HUES64 (cell line): ENCODE measurements at regions not wholly inside any gene's neighbourhood (a gene's known extent, or its start where the extent isn't known, plus 50 kb on each side); places are given as distances from the start of the nearest gene placed in this dataset.
A peak's percentile ranks its signal among the peaks of the same experiment; 100 is the strongest.

Source experiments
- H3K27ac ChIP-seq: 2 replicates; pipeline ENCODE4 v1.7.0; 2013; ENCODE audit warnings: low read depth, low read length, inconsistent platforms
- H3K27me3 ChIP-seq: 2 replicates; pipeline ENCODE4 v1.6.1; 2013; ENCODE audit warnings: mild to moderate bottlenecking, low read length; ENCODE audit not compliant: insufficient read depth
- H3K36me3 ChIP-seq: 2 replicates; pipeline ENCODE4 v1.6.1; 2013; ENCODE audit warnings: mild to moderate bottlenecking, low read length; ENCODE audit not compliant: insufficient read depth
- H3K4me1 ChIP-seq: 2 replicates; pipeline ENCODE4 v1.6.1; 2013; ENCODE audit warnings: mild to moderate bottlenecking, low read length, moderate library complexity; ENCODE audit not compliant: insufficient read depth
- H3K4me3 ChIP-seq: 2 replicates; pipeline ENCODE4 v1.5.1; 2013; ENCODE audit warnings: mild to moderate bottlenecking, low read length, moderate library complexity
- H3K9ac ChIP-seq: 2 replicates; pipeline ENCODE4 v1.6.1; 2013; ENCODE audit warnings: mild to moderate bottlenecking, low read depth, low read length
- H3K9me3 ChIP-seq: 2 replicates; pipeline ENCODE4 v1.6.1; 2013; ENCODE audit warnings: low read depth, low read length; ENCODE audit not compliant: insufficient read depth
- WGBS: fragments of 150-250, 120-280 bp; methylation state at CpG from one replicate; pipeline ENCODE4 v1.1.7; 2013; ENCODE audit warnings: missing lambda C conversion rate; 5-methylcytosine and 5-hydroxymethylcytosine counted together

DNA sequence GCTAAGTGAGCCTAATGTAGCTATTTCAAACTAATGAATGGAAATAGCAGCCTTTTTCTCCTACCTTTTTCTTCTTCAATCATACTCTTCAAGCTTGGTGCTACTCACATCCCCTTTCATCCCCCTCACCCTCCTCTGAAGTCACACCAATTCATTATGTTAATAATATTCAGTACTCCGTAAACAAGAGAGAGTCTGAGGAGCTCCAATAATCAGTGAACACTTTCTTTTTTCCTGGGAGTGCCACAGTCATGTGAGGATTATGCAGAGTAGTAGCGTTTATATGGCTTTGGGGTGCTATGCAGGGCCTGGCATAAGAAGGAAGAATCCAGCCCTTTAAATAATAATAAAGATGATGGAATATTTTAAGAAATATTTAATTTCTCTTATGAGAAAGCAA, 354.3 kb upstream of the CTNND2 start:
- no peak overlapping the region for H3K4me3 ChIP-seq
- H3K9me3 ChIP-seq = no peaks in the 10 kb centered on the region
- WGBS = 92% methylated on average over 2 of the region's 2 CpGs
- no peaks in the 10 kb centered on the region for H3K4me1 ChIP-seq
- H3K36me3 ChIP-seq = no peaks in the 10 kb centered on the region
- no peak overlapping the region for H3K9ac ChIP-seq
- no peaks in the 10 kb centered on the region for H3K27me3 ChIP-seq
- no peak overlapping the region for H3K27ac ChIP-seq

- no peak overlapping the region for H3K27ac ChIP-seq
- H3K36me3 ChIP-seq = no peaks in the 10 kb centered on the region
- no peak overlapping the region for H3K9ac ChIP-seq
- 95% methylated on average over 2 of the region's 2 CpGs for WGBS
- no peaks in the 10 kb centered on the region for H3K9me3 ChIP-seq
- no peaks in the 10 kb centered on the region for H3K4me1 ChIP-seq
- no peak overlapping the region for H3K4me3 ChIP-seq
- H3K27me3 ChIP-seq = no peaks in the 10 kb centered on the region
Observed at GRCh38 chr5:12250454-12250853, 346.2 kb upstream of the CTNND2 start.

DNA sequence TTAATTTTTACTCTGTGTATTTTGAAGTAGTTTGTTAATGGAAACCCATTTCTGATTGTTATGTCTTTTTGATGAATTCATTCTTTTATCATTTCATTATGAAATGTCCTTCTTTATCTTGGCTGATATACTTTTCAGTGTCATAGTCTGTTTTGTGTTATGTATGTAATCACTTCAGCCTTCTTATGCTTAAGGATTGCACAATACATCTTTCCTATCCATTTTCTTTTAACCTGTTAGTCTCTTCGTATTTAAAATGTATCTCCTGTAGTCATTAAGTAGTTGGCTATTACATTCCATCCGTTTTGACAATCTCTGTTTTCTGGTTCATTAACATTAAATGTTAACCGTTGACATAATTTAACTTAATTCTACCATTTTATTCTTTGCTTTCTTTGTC, 344.6 kb upstream of the CTNND2 start:
- H3K9me3 ChIP-seq = no peaks in the 10 kb centered on the region
- no peak overlapping the region for H3K4me3 ChIP-seq
- 97% methylated on average over 3 of the region's 3 CpGs for WGBS
- H3K27ac ChIP-seq = no peak overlapping the region
- H3K36me3 ChIP-seq = no peaks in the 10 kb centered on the region
- no peaks in the 10 kb centered on the region for H3K27me3 ChIP-seq
- H3K9ac ChIP-seq = no peak overlapping the region
- H3K4me1 ChIP-seq = peaks cover 4% of the 10 kb centered on the region; the same call in 1 of the 2 replicates

GRCh38 chr5:12246036-12246435, 341.8 kb upstream of the CTNND2 start:
- peaks cover 7% of the 10 kb centered on the region; the same call in 1 of the 2 replicates for H3K4me1 ChIP-seq
- H3K27me3 ChIP-seq = peaks cover 13% of the 10 kb centered on the region
- 94% methylated on average over 5 of the region's 5 CpGs for WGBS
- H3K9me3 ChIP-seq = no peaks in the 10 kb centered on the region
- H3K4me3 ChIP-seq = no peak overlapping the region
- no peak overlapping the region for H3K27ac ChIP-seq
- H3K9ac ChIP-seq = no peak overlapping the region
- no peaks in the 10 kb centered on the region for H3K36me3 ChIP-seq

GRCh38 chr5:12245429-12245828, 341.2 kb upstream of the CTNND2 start:
- WGBS = 90% methylated on average over 3 of the region's 3 CpGs
- H3K27ac ChIP-seq = no peak overlapping the region

DNA sequence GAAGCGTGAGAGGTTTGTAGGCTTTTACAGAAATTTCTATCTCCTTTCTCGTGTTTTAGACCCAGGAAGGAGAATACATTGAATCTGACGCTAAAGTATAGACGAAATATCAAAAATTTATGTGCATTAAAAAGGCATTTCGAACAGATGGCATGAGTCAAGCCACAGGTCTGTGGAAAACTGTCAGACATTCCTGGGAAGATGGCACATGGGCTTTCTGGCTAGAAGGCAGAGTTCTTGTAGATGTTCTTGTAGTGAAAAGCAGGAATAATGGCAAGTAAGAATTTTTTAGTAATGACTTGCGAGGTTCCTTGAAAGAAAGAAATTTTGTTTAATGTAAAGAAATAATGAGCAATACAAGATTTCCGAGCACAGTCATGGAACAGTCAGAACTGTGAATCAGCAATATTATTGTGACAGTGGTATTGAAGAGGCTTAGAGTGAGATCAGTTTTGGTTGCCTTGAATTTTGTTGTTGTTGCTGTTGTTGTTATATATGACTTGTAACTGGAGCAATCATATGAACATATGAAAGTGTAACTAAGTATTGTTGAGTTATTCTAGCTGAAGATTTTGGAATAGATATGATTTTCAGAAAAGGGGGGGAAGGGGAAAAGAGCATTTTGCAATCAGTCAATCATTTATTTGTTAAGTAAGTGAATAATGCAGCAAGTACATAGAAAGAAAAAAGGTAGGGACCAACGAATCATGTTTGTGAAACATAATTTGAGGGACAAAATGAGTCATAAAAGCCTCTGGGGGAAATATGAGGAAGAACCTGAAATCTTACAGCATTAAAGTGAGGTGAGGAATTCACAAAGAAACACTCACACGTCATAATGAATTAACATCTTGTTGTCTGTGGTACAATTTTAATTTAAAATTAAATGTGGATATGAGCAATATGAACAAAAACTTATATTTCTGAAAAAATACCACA, 339.0 kb upstream of the CTNND2 start:
- peaks cover 41% of the 10 kb centered on the region for H3K27me3 ChIP-seq
- no peak overlapping the region for H3K4me3 ChIP-seq
- H3K9ac ChIP-seq = no peak overlapping the region
- no peaks in the 10 kb centered on the region for H3K36me3 ChIP-seq
- H3K9me3 ChIP-seq = no peaks in the 10 kb centered on the region
- 90% methylated on average over 8 of the region's 9 CpGs for WGBS
- H3K27ac ChIP-seq = no peak overlapping the region
- H3K4me1 ChIP-seq = peaks cover 14% of the 10 kb centered on the region

More at GRCh38 chr5:12245429-12245828, 341.2 kb upstream of the CTNND2 start:
- H3K4me1 ChIP-seq = peaks cover 7% of the 10 kb centered on the region; the same call in 1 of the 2 replicates
- H3K9ac ChIP-seq = no peak overlapping the region
- no peaks in the 10 kb centered on the region for H3K36me3 ChIP-seq
- no peak overlapping the region for H3K4me3 ChIP-seq
- no peaks in the 10 kb centered on the region for H3K9me3 ChIP-seq
- peaks cover 19% of the 10 kb centered on the region for H3K27me3 ChIP-seq

DNA sequence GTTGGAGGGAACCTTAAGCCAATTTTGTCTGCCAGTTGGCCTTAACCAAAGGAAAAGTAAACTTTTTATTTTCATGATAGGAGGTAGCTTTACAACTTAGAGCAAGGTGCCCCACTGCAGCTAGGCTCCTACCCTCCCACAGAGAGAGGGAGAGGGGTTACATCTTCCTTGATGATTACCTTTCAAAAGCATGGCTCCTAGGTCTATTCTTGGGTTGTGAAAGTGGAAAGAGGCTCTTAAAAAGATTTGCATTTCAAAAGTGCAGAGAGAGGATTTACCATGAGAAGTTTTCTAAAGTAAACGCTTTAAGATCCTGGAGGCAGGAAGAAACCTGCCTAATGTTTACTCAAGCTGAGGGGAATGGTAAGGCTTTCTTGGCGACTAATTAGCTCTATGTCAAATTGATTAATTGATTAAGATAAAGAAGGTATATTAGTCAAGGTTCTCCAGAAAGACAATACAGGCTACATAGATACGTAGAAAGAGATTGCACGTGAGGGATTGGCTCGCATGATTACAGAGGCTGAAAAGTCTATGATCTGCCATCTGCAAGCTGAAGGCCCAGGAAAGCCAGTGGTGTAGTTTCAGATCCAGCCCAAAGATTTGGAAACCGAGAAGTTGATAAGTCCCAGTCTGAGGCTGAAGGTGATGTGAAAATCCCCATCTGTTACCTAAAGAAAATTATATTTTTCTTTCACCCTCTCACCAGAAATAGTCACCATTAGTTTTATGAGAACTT, 333.8 kb upstream of the CTNND2 start:
- Histone ChIP-seq H3K9me3 (no peaks in the 10 kb centered on the region), H3K27ac (no peak overlapping the region; the same call in 1 of the 2 replicates), H3K36me3 (no peaks in the 10 kb centered on the region), H3K9ac (no peak overlapping the region), H3K4me1 (peaks cover 20% of the 10 kb centered on the region), H3K4me3 (no peak overlapping the region), H3K27me3 (peaks cover 75% of the 10 kb centered on the region)
- 5% methylated on average over 6 of the region's 6 CpGs for WGBS

DNA sequence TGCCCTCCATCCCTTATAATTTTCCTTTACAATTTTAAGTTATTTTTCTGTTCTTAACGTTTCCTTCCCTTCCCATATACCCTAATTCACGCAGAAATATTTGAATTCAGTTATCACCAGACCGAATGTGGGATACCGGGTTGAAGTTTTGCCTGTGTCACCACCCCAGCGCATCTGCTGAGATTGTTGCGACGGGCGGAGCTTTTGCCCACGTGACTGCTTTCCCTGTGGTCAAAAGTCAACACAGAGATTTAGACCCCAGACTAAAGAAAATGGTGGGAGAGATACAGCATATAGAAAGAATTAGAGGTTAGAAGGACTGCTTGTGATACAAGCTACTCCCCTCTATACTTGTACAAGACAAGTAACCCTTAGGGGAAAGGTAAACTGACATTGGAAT, 326.4 kb upstream of the CTNND2 start:
- peaks cover 11% of the 10 kb centered on the region; the same call in 1 of the 2 replicates for H3K27me3 ChIP-seq
- H3K4me1 ChIP-seq = peaks cover 10% of the 10 kb centered on the region; the same call in 1 of the 2 replicates
- no peak overlapping the region for H3K9ac ChIP-seq
- H3K36me3 ChIP-seq = no peaks in the 10 kb centered on the region
- H3K4me3 ChIP-seq = no peak overlapping the region
- no peaks in the 10 kb centered on the region for H3K9me3 ChIP-seq
- WGBS = 87% methylated on average over 9 of the region's 9 CpGs
- H3K27ac ChIP-seq = no peak overlapping the region

GRCh38 chr5:12217039-12217438, 312.8 kb upstream of the CTNND2 start:
- H3K9me3 ChIP-seq = peaks cover 9% of the 10 kb centered on the region

GRCh38 chr5:12214267-12215015, 310.2 kb upstream of the CTNND2 start:
- 91% methylated on average over 2 of the region's 2 CpGs for WGBS
- Histone ChIP-seq H3K36me3 (no peaks in the 10 kb centered on the region), H3K27ac (no peak overlapping the region), H3K4me3 (no peak overlapping the region), H3K4me1 (peaks cover 10% of the 10 kb centered on the region), H3K9ac (no peak overlapping the region), H3K9me3 (peaks cover 5% of the 10 kb centered on the region), H3K27me3 (no peaks in the 10 kb centered on the region)

More at GRCh38 chr5:12217039-12217438, 312.8 kb upstream of the CTNND2 start:
- Histone ChIP-seq H3K4me1 (peaks cover 10% of the 10 kb centered on the region), H3K36me3 (no peaks in the 10 kb centered on the region), H3K27me3 (no peaks in the 10 kb centered on the region), H3K4me3 (no peak overlapping the region), H3K9ac (no peak overlapping the region), H3K27ac (peak overlapping the region; percentile 26; the same call in 1 of the 2 replicates)
- 73% methylated on average over 1 of the region's 2 CpGs for WGBS
